ENCODE measurements at regions not wholly inside any gene's neighbourhood (a gene's known extent, or its start where the extent isn't known, plus 50 kb on each side); places are given as distances from the start of the nearest gene placed in this dataset.

DNA sequence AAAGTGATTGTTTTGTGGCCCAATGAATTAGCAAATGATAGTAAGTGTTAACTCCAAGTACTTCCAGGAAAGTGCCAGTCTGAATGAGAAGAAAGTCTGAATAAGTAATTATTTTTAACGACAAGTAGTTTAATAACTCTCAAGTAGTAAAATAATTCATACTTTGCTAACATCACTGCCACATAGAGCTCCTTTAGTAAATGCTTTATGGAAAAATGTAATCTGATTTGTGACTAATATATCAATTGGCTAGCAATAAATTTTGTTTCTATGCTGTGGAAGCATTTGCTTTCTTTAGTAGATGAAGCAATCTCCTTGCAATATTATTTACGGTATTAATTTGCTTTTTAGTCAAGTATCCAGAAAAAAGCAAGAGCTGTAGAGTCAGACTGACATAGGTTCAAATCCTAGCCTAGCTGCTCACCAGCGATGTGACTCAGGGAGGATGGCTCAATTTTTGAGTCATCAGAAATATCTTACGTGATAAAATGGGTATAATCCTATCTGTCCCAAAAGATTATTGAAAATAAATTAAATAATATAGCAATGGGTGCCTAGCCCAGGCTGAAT lies 329.3 kb downstream of the FGFR2 start:
- TF ChIP-seq, protein P1, sequence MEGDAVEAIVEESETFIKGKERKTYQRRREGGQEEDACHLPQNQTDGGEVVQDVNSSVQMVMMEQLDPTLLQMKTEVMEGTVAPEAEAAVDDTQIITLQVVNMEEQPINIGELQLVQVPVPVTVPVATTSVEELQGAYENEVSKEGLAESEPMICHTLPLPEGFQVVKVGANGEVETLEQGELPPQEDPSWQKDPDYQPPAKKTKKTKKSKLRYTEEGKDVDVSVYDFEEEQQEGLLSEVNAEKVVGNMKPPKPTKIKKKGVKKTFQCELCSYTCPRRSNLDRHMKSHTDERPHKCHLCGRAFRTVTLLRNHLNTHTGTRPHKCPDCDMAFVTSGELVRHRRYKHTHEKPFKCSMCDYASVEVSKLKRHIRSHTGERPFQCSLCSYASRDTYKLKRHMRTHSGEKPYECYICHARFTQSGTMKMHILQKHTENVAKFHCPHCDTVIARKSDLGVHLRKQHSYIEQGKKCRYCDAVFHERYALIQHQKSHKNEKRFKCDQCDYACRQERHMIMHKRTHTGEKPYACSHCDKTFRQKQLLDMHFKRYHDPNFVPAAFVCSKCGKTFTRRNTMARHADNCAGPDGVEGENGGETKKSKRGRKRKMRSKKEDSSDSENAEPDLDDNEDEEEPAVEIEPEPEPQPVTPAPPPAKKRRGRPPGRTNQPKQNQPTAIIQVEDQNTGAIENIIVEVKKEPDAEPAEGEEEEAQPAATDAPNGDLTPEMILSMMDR (optimal IDR thresholded peaks at IDR 0.05 in 1 of 3, IDR thresholded peaks at IDR 0.05 in 1 of 3, conservative IDR thresholded peaks at IDR 0.05 in 1 of 3; ENCODE audit: extremely low read depth in 1 of 3, insufficient read depth in 2 of 3, low read length in 3 of 3): no peak
- TF ChIP-seq EZH2 (IDR thresholded peaks at IDR 0.05; ENCODE audit: low read length): no peak
- Histone ChIP-seq H3K4me3 (ENCODE audit: control insufficient read depth in 2 of 3, extremely low read depth in 1 of 3, insufficient read depth in 2 of 3, low read depth in 1 of 3, low read length in 3 of 3) (no peak overlapping the region), H3K27me3 (ENCODE audit: control insufficient read depth, extremely low read depth, insufficient read depth, low read length) (no peaks in the 10 kb centered on the region), H3K27ac (ENCODE audit: control insufficient read depth, insufficient read depth, low read length) (no peak overlapping the region), H3K36me3 (ENCODE audit: control insufficient read depth in 2 of 2, extremely low read depth in 1 of 2, insufficient read depth in 2 of 2, low read length in 2 of 2) (no peaks in the 10 kb centered on the region), H2AFZ (ENCODE audit: control insufficient read depth, low read length) (no peak overlapping the region), H3K4me2 (ENCODE audit: control insufficient read depth, extremely low read depth, insufficient read depth, low read depth, low read length) (no peak overlapping the region), H3K79me2 (ENCODE audit: control insufficient read depth, insufficient read depth, low read length) (no peaks in the 10 kb centered on the region), H4K20me1 (ENCODE audit: control insufficient read depth, extremely low read depth, insufficient read depth, low read length) (no peaks in the 10 kb centered on the region), H3K9me3 (ENCODE audit: control insufficient read depth, low read depth, low read length) (no peaks in the 10 kb centered on the region), H3K9ac (ENCODE audit: control insufficient read depth, extremely low read depth, insufficient read depth, low read length) (no peak overlapping the region), H3K4me1 (ENCODE audit: control insufficient read depth, extremely low read depth, insufficient read depth, low read length) (peaks cover under 1% of the 10 kb centered on the region), H3K9me1 (ENCODE audit: control insufficient read depth, extremely low read depth, insufficient read depth, low read length) (no peaks in the 10 kb centered on the region)
- dilution Hi-C loops (cut with MboI; ENCODE audit: extremely low pct_ligation_motif_present, low sequenced_read_pairs): no loop called here
- FAIRE-seq: no peak
- no peak for DNase-seq (ENCODE audit: low read depth, low spot score)

DNA sequence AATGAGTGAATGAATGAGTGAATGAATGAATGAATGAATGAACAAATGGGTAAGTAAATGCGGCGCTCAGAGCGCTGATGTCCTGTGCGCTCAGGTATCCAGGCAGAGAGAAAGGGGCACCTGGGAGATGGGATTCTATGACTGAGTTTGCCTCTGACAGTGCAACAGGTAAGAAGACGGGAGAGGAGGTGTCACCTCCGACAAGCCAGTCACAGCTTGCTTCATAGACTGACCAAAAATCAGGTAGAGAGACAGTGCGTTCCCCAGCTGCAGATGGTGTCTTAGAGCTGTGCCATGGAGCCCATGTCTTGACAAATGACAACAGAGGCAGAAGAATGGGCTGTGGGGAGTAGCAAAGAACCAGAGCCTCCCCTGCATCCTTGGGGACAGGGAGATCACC lies 327.3 kb downstream of the FGFR2 start:
- no peak overlapping the region for H3K4me2 ChIP-seq (ENCODE audit: control insufficient read depth, extremely low read depth, insufficient read depth, low read depth, low read length)
- H4K20me1 ChIP-seq (ENCODE audit: control insufficient read depth, extremely low read depth, insufficient read depth, low read length): no peaks in the 10 kb centered on the region
- dilution Hi-C loops (cut with MboI; ENCODE audit: extremely low pct_ligation_motif_present, low sequenced_read_pairs): no loop called here
- DNase-seq (ENCODE audit: low read depth, low spot score): no peak
- no peaks in the 10 kb centered on the region for H3K27me3 ChIP-seq (ENCODE audit: control insufficient read depth, extremely low read depth, insufficient read depth, low read length)
- no peaks in the 10 kb centered on the region for H3K9me3 ChIP-seq (ENCODE audit: control insufficient read depth, low read depth, low read length)
- H3K4me1 ChIP-seq (ENCODE audit: control insufficient read depth, extremely low read depth, insufficient read depth, low read length): no peaks in the 10 kb centered on the region
- no peak overlapping the region for H2AFZ ChIP-seq (ENCODE audit: control insufficient read depth, low read length)
- H3K9ac ChIP-seq (ENCODE audit: control insufficient read depth, extremely low read depth, insufficient read depth, low read length): no peak overlapping the region
- no peaks in the 10 kb centered on the region for H3K36me3 ChIP-seq (ENCODE audit: control insufficient read depth in 2 of 2, extremely low read depth in 1 of 2, insufficient read depth in 2 of 2, low read length in 2 of 2)
- no peaks in the 10 kb centered on the region for H3K9me1 ChIP-seq (ENCODE audit: control insufficient read depth, extremely low read depth, insufficient read depth, low read length)
- TF ChIP-seq, protein P1 (optimal IDR thresholded peaks at IDR 0.05 in 1 of 3, IDR thresholded peaks at IDR 0.05 in 1 of 3, conservative IDR thresholded peaks at IDR 0.05 in 1 of 3; ENCODE audit: extremely low read depth in 1 of 3, insufficient read depth in 2 of 3, low read length in 3 of 3): no peak
- no peak for TF ChIP-seq EZH2 (IDR thresholded peaks at IDR 0.05; ENCODE audit: low read length)
- FAIRE-seq: no peak
- H3K79me2 ChIP-seq (ENCODE audit: control insufficient read depth, insufficient read depth, low read length): no peaks in the 10 kb centered on the region
- H3K4me3 ChIP-seq (ENCODE audit: control insufficient read depth in 2 of 3, extremely low read depth in 1 of 3, insufficient read depth in 2 of 3, low read depth in 1 of 3, low read length in 3 of 3): no peak overlapping the region
- H3K27ac ChIP-seq (ENCODE audit: control insufficient read depth, insufficient read depth, low read length): no peak overlapping the region
